HepG2 (cell line): ENCODE measurements at regions not wholly inside any gene's neighbourhood (a gene's known extent, or its start where the extent isn't known, plus 50 kb on each side); places are given as distances from the start of the nearest gene placed in this dataset.

Experiments
- ARID3A ChIP-seq: IDR thresholded peaks from 2 replicates; pipeline ENCODE4 v1.6.1; 2012; ENCODE audit warnings: low read depth, low read length, improper control_type of control experiment
- ATF2 ChIP-seq: sonication (generic); formaldehyde crosslinking; IDR thresholded peaks from 2 replicates; pipeline ENCODE4 v1.4.0; 2020; ENCODE audit warnings: missing genetic modification reagents
- EZH2 ChIP-seq: conservative IDR thresholded peaks from 2 replicates; pipeline ENCODE4 v1.6.1; 2012; ENCODE audit warnings: mild to moderate bottlenecking, low read depth, low read length, moderate library complexity
- FIP1L1 ChIP-seq: fragments of 200-400 bp; formaldehyde crosslinking; IDR thresholded peaks from 2 replicates; pipeline ENCODE4 v1.6.1; 2018; ENCODE audit warnings: low read depth, mild to moderate bottlenecking, low read length, moderate library complexity, borderline replicate concordance; ENCODE audit not compliant: insufficient read depth
- GATAD1 ChIP-seq: IDR thresholded peaks from 2 replicates; pipeline ENCODE4 v1.6.1; 2016; ENCODE audit warnings: missing genetic modification reagents, missing compliant biosample characterization
- HNRNPUL1 ChIP-seq: fragments of 200-400 bp; formaldehyde crosslinking; IDR thresholded peaks from 2 replicates; pipeline ENCODE4 v1.6.1; 2017; ENCODE audit warnings: low read depth, mild to moderate bottlenecking, low read length, moderate library complexity
- MEF2D ChIP-seq: sonication (generic); formaldehyde crosslinking; IDR thresholded peaks from 2 replicates; pipeline ENCODE4 v1.5.1; 2020; ENCODE audit warnings: mild to moderate bottlenecking, missing genetic modification reagents
- NR2C2 ChIP-seq: sonication (generic); formaldehyde crosslinking; IDR thresholded peaks from 2 replicates; pipeline ENCODE4 v1.4.0; 2020; ENCODE audit warnings: missing genetic modification reagents, mild to moderate bottlenecking, moderate library complexity, borderline replicate concordance
- POGZ ChIP-seq: sonication (generic); formaldehyde crosslinking; IDR thresholded peaks from 2 replicates; pipeline ENCODE4 v1.4.0; 2020; ENCODE audit warnings: mild to moderate bottlenecking, missing genetic modification reagents
- POLR2AphosphoS5 ChIP-seq: IDR thresholded peaks from 2 replicates; pipeline ENCODE4 v1.6.1; 2012; ENCODE audit warnings: low read depth, low read length
- SALL1 ChIP-seq: sonication (generic); formaldehyde crosslinking; IDR thresholded peaks from 2 replicates; pipeline ENCODE4 v1.8.0; 2022; ENCODE audit warnings: mild to moderate bottlenecking, missing genetic modification reagents
- TEF ChIP-seq: sonication (generic); formaldehyde crosslinking; IDR thresholded peaks from 2 replicates; pipeline ENCODE4 v1.5.0; 2020; ENCODE audit warnings: missing genetic modification reagents
- TFAP4 ChIP-seq: sonication (generic); IDR thresholded peaks from 2 replicates; pipeline ENCODE4 v1.6.1; 2016; ENCODE audit warnings: low read depth, borderline replicate concordance
- ZBTB39 ChIP-seq: sonication (generic); formaldehyde crosslinking; IDR thresholded peaks from 2 replicates; pipeline ENCODE4 v1.5.0; 2020; ENCODE audit warnings: missing genetic modification reagents
- ZFX ChIP-seq: sonication (generic); formaldehyde crosslinking; IDR thresholded peaks from 2 replicates; pipeline ENCODE4 v1.4.0; 2020; ENCODE audit warnings: mild to moderate bottlenecking, low read depth, missing genetic modification reagents, moderate library complexity
- ZNF12 ChIP-seq: sonication (generic); formaldehyde crosslinking; IDR thresholded peaks from 2 replicates; pipeline ENCODE4 v1.5.0; 2020; ENCODE audit warnings: missing genetic modification reagents
- ZNF17 ChIP-seq: sonication (generic); formaldehyde crosslinking; IDR thresholded peaks from 2 replicates; pipeline ENCODE4 v1.5.0; 2020; ENCODE audit warnings: mild to moderate bottlenecking, missing genetic modification reagents
- ZNF264 ChIP-seq: sonication (generic); formaldehyde crosslinking; IDR thresholded peaks from 2 replicates; pipeline ENCODE4 v1.4.0; 2020; ENCODE audit warnings: missing genetic modification reagents

- TF ChIP-seq HNRNPUL1 (no peak), TEF (CRISPR knock-in tag) (peak; percentile 84), ZNF264 (CRISPR knock-in tag) (peak; percentile 77), MEF2D (CRISPR knock-in tag) (no peak), ARID3A (peak; percentile 80), TFAP4 (peak; percentile 28; the same call in 1 of the 2 replicates), POGZ (0 out of 2 replicates have a peak, but pooled peaks have one; percentile 37), ATF2 (CRISPR knock-in tag) (peak; percentile 34; the same call in 1 of the 2 replicates), POLR2AphosphoS5 (peak; percentile 44), ZNF12 (CRISPR knock-in tag) (peak; percentile 72; the same call in 1 of the 2 replicates), ZNF17 (CRISPR knock-in tag) (no peak), FIP1L1 (no peak), GATAD1 (CRISPR knock-in tag) (peak; percentile 20; the same call in 1 of the 2 replicates), NR2C2 (CRISPR knock-in tag) (0 out of 2 replicates have a peak, but pooled peaks have one; percentile 23), EZH2 (no peak), ZBTB39 (CRISPR knock-in tag) (0 out of 2 replicates have a peak, but pooled peaks have one; percentile 56), SALL1 (CRISPR knock-in tag) (peak; percentile 76; the same call in 1 of the 2 replicates), ZFX (CRISPR knock-in tag) (peak; percentile 39; the same call in 1 of the 2 replicates)
Measured at GRCh38 chr15:53831907-53832770, 72.7 kb upstream of the WDR72 start (continued).
